ENCODE measurements at regions not wholly inside any gene's neighbourhood (a gene's known extent, or its start where the extent isn't known, plus 50 kb on each side); places are given as distances from the start of the nearest gene placed in this dataset.

- H3K27ac ChIP-seq (ENCODE audit: low read length), result no peak overlapping the region
These were observed 210.7 kb upstream of the PPP1R2C start for GRCh38 chrX:42988700-42989099.

GRCh38 chrX:42992199-42992943 lies 214.4 kb upstream of the PPP1R2C start:
- Histone ChIP-seq H3K4me2 (ENCODE audit: low read depth, low read length) (no peak overlapping the region), H2AFZ (ENCODE audit: low read length) (no peak overlapping the region), H3K79me2 (ENCODE audit: low read length) (no peaks in the 10 kb centered on the region), H3K9me3 (replicated peaks; ENCODE audit: insufficient read depth, low read length) (no peaks in the 10 kb centered on the region), H3K4me3 (ENCODE audit: low read length) (no peak overlapping the region), H3K9ac (ENCODE audit: low read length) (no peak overlapping the region), H3K27me3 (replicated peaks; ENCODE audit: insufficient read depth, low read length) (no peaks in the 10 kb centered on the region), H3F3A (ENCODE audit: insufficient read depth, low read length) (no peaks in the 10 kb centered on the region), H3K27ac (ENCODE audit: low read length) (no peak overlapping the region), H4K20me1 (ENCODE audit: insufficient read depth, low read length) (no peaks in the 10 kb centered on the region), H3K4me1 (ENCODE audit: low read length) (no peaks in the 10 kb centered on the region), H3K9me2 (replicated peaks; ENCODE audit: insufficient read depth, low read length) (no peaks in the 10 kb centered on the region), H3K36me3 (replicated peaks; ENCODE audit: insufficient read depth, low read length) (no peaks in the 10 kb centered on the region)
- DNase-seq, result no peak
- TF ChIP-seq EZH2phosphoT487 (IDR thresholded peaks at IDR 0.05; ENCODE audit: low read length) (no peak), EZH2 (optimal IDR thresholded peaks at IDR 0.05; ENCODE audit: low read depth, low read length) (no peak)
- TF ChIP-seq, protein P1, sequence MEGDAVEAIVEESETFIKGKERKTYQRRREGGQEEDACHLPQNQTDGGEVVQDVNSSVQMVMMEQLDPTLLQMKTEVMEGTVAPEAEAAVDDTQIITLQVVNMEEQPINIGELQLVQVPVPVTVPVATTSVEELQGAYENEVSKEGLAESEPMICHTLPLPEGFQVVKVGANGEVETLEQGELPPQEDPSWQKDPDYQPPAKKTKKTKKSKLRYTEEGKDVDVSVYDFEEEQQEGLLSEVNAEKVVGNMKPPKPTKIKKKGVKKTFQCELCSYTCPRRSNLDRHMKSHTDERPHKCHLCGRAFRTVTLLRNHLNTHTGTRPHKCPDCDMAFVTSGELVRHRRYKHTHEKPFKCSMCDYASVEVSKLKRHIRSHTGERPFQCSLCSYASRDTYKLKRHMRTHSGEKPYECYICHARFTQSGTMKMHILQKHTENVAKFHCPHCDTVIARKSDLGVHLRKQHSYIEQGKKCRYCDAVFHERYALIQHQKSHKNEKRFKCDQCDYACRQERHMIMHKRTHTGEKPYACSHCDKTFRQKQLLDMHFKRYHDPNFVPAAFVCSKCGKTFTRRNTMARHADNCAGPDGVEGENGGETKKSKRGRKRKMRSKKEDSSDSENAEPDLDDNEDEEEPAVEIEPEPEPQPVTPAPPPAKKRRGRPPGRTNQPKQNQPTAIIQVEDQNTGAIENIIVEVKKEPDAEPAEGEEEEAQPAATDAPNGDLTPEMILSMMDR (IDR thresholded peaks at IDR 0.05; ENCODE audit: low read length), result no peak

More at GRCh38 chrX:42988700-42989099, 210.7 kb upstream of the PPP1R2C start:
- H4K20me1 ChIP-seq (ENCODE audit: insufficient read depth, low read length), result no peaks in the 10 kb centered on the region
- TF ChIP-seq, protein P1 (IDR thresholded peaks at IDR 0.05; ENCODE audit: low read length), result no peak
- TF ChIP-seq EZH2 (optimal IDR thresholded peaks at IDR 0.05; ENCODE audit: low read depth, low read length) (no peak), EZH2phosphoT487 (IDR thresholded peaks at IDR 0.05; ENCODE audit: low read length) (no peak)
- H3K4me1 ChIP-seq (ENCODE audit: low read length), result no peaks in the 10 kb centered on the region
- no peaks in the 10 kb centered on the region for H3K36me3 ChIP-seq (replicated peaks; ENCODE audit: insufficient read depth, low read length)
- no peak overlapping the region for H3K9ac ChIP-seq (ENCODE audit: low read length)
- no peak for DNase-seq
- H3K9me2 ChIP-seq (replicated peaks; ENCODE audit: insufficient read depth, low read length), result no peaks in the 10 kb centered on the region
- no peaks in the 10 kb centered on the region for H3K79me2 ChIP-seq (ENCODE audit: low read length)
- no peak overlapping the region for H3K4me2 ChIP-seq (ENCODE audit: low read depth, low read length)
- H3K4me3 ChIP-seq (ENCODE audit: low read length), result no peak overlapping the region
- H3F3A ChIP-seq (ENCODE audit: insufficient read depth, low read length), result no peaks in the 10 kb centered on the region
- no peaks in the 10 kb centered on the region for H3K9me3 ChIP-seq (replicated peaks; ENCODE audit: insufficient read depth, low read length)
- H2AFZ ChIP-seq (ENCODE audit: low read length), result no peak overlapping the region
- no peaks in the 10 kb centered on the region for H3K27me3 ChIP-seq (replicated peaks; ENCODE audit: insufficient read depth, low read length)

- no peaks in the 10 kb centered on the region for H3K4me1 ChIP-seq (ENCODE audit: low read length)
- DNase-seq, result no peak
- H3K27ac ChIP-seq (ENCODE audit: low read length), result no peak overlapping the region
- no peak overlapping the region for H3K4me2 ChIP-seq (ENCODE audit: low read depth, low read length)
- no peaks in the 10 kb centered on the region for H3K27me3 ChIP-seq (replicated peaks; ENCODE audit: insufficient read depth, low read length)
- no peaks in the 10 kb centered on the region for H4K20me1 ChIP-seq (ENCODE audit: insufficient read depth, low read length)
- H3K79me2 ChIP-seq (ENCODE audit: low read length), result no peaks in the 10 kb centered on the region
- H3K9me3 ChIP-seq (replicated peaks; ENCODE audit: insufficient read depth, low read length), result no peaks in the 10 kb centered on the region
- H2AFZ ChIP-seq (ENCODE audit: low read length), result no peak overlapping the region
- H3K4me3 ChIP-seq (ENCODE audit: low read length), result no peak overlapping the region
- no peak overlapping the region for H3K9ac ChIP-seq (ENCODE audit: low read length)
- no peaks in the 10 kb centered on the region for H3K36me3 ChIP-seq (replicated peaks; ENCODE audit: insufficient read depth, low read length)
- no peaks in the 10 kb centered on the region for H3F3A ChIP-seq (ENCODE audit: insufficient read depth, low read length)
- TF ChIP-seq EZH2 (optimal IDR thresholded peaks at IDR 0.05; ENCODE audit: low read depth, low read length) (no peak), EZH2phosphoT487 (IDR thresholded peaks at IDR 0.05; ENCODE audit: low read length) (no peak)
- TF ChIP-seq, protein P1 (IDR thresholded peaks at IDR 0.05; ENCODE audit: low read length), result no peak
- H3K9me2 ChIP-seq (replicated peaks; ENCODE audit: insufficient read depth, low read length), result no peaks in the 10 kb centered on the region
These were observed 218.9 kb upstream of the PPP1R2C start for GRCh38 chrX:42996861-42997260.
